DND-41 (cell line): ENCODE measurements at regions not wholly inside any gene's neighbourhood (a gene's known extent, or its start where the extent isn't known, plus 50 kb on each side); places are given as distances from the start of the nearest gene placed in this dataset.

Source experiments
- ATAC-seq: fragments of 200-7000 bp; cut with Tn5 transposase; 3 replicates; pipeline ENCODE4 v1.9.1; 2021; ENCODE audit warnings: low read depth; ENCODE audit not compliant: insufficient read depth
- DNase-seq: peaks from one replicate; pipeline ENCODE4 v3.0.0-alpha.2; 2020
- H2AFZ ChIP-seq: 2 replicates; pipeline ENCODE4 v1.6.0; 2012; ENCODE audit warnings: low read depth, low read length
- H3K27ac ChIP-seq: 2 replicates; pipeline ENCODE4 v1.5.1; 2012; ENCODE audit warnings: low read length, inconsistent platforms
- H3K27me3 ChIP-seq: fragments of 200-600 bp; sonication (generic); 2 replicates; pipeline ENCODE4 v1.6.0; 2012; ENCODE audit warnings: low read length, mild to moderate bottlenecking, inconsistent platforms; ENCODE audit not compliant: insufficient read depth, poor library complexity
- H3K36me3 ChIP-seq: 2 replicates; pipeline ENCODE4 v1.5.1; 2012; ENCODE audit warnings: low read length, inconsistent platforms; ENCODE audit not compliant: insufficient read depth
- H3K4me1 ChIP-seq: 2 replicates; pipeline ENCODE4 v1.5.1; 2012; ENCODE audit warnings: mild to moderate bottlenecking, low read length; ENCODE audit not compliant: insufficient read depth
- H3K4me2 ChIP-seq: 2 replicates; pipeline ENCODE4 v1.6.0; 2012; ENCODE audit warnings: mild to moderate bottlenecking, moderate library complexity, low read length, inconsistent platforms; ENCODE audit not compliant: insufficient read depth
- H3K4me3 ChIP-seq, 2 experiments: fragments of 200-600 bp in 1 of 2; shearing (Covaris generic) in 1 of 2; 2 replicates each; pipeline ENCODE4 v1.5.1; 2012 to 2016; ENCODE audit warnings: inconsistent platforms in 2 of 2, low read length in 2 of 2, mild to moderate bottlenecking in 2 of 2, low read depth in 1 of 2, moderate library complexity in 1 of 2
- H3K79me2 ChIP-seq: 2 replicates; pipeline ENCODE4 v1.6.0; 2012; ENCODE audit warnings: low read length, inconsistent platforms; ENCODE audit not compliant: insufficient read depth
- H3K9ac ChIP-seq: 2 replicates; pipeline ENCODE4 v1.6.0; 2012; ENCODE audit warnings: low read depth, mild to moderate bottlenecking, inconsistent platforms, low read length, moderate library complexity
- H3K9me3 ChIP-seq: 2 replicates; pipeline ENCODE4 v1.5.1; 2012; ENCODE audit warnings: low read length, moderate library complexity, mild to moderate bottlenecking, inconsistent platforms; ENCODE audit not compliant: insufficient read depth, severe bottlenecking
- H4K20me1 ChIP-seq: 2 replicates; pipeline ENCODE4 v1.6.0; 2012; ENCODE audit warnings: low read length; ENCODE audit not compliant: insufficient read depth
- EZH2 ChIP-seq: IDR thresholded peaks from 3 replicates; pipeline ENCODE4 v1.6.1; 2012; ENCODE audit warnings: borderline replicate concordance, low read depth, mild to moderate bottlenecking, moderate library complexity, low read length, inconsistent platforms; ENCODE audit not compliant: severe bottlenecking
- TF ChIP-seq, protein P1 (sequence below): IDR thresholded peaks from 2 replicates; pipeline ENCODE4 v1.5.1; 2012; ENCODE audit warnings: borderline replicate concordance, low read length, moderate library complexity, mild to moderate bottlenecking; ENCODE audit not compliant: poor library complexity, severe bottlenecking; ENCODE audit errors: extremely low read depth

DNA sequence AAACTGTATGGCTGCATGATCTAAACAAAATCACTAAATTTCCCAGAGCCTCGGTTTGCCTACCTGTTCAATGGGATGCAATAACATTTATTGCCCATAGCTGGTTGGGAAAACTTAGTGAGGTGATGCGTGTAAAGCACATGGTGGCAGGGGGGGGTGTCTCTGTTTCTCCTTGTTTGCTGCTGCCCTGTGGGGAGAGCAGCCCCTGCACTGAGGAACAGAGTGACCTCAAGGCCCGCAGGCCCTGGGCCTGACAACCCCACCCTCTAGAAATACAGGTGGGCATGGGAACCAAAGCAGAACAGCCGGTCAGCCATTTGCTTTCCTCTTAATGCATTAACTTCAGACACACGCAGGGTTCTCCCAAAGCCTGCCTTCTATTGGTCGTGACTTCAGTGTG, 55.1 kb upstream of the SLC66A3 start:
- peaks cover 6% of the 10 kb centered on the region for H3K27me3 ChIP-seq
- H2AFZ ChIP-seq: no peak overlapping the region
- no peaks in the 10 kb centered on the region for H3K4me1 ChIP-seq
- DNase-seq: no peak
- TF ChIP-seq, protein P1, sequence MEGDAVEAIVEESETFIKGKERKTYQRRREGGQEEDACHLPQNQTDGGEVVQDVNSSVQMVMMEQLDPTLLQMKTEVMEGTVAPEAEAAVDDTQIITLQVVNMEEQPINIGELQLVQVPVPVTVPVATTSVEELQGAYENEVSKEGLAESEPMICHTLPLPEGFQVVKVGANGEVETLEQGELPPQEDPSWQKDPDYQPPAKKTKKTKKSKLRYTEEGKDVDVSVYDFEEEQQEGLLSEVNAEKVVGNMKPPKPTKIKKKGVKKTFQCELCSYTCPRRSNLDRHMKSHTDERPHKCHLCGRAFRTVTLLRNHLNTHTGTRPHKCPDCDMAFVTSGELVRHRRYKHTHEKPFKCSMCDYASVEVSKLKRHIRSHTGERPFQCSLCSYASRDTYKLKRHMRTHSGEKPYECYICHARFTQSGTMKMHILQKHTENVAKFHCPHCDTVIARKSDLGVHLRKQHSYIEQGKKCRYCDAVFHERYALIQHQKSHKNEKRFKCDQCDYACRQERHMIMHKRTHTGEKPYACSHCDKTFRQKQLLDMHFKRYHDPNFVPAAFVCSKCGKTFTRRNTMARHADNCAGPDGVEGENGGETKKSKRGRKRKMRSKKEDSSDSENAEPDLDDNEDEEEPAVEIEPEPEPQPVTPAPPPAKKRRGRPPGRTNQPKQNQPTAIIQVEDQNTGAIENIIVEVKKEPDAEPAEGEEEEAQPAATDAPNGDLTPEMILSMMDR: no peak
- TF ChIP-seq EZH2: no peak
- H3K4me2 ChIP-seq: no peak overlapping the region
- H3K36me3 ChIP-seq: no peaks in the 10 kb centered on the region
- H3K79me2 ChIP-seq: no peaks in the 10 kb centered on the region
- no peaks in the 10 kb centered on the region for H4K20me1 ChIP-seq
- no peak overlapping the region for H3K4me3 ChIP-seq
- no peak overlapping the region for H3K9ac ChIP-seq
- no peak overlapping the region for H3K27ac ChIP-seq
- no peaks in the 10 kb centered on the region for H3K9me3 ChIP-seq
- no peak for ATAC-seq

DNA sequence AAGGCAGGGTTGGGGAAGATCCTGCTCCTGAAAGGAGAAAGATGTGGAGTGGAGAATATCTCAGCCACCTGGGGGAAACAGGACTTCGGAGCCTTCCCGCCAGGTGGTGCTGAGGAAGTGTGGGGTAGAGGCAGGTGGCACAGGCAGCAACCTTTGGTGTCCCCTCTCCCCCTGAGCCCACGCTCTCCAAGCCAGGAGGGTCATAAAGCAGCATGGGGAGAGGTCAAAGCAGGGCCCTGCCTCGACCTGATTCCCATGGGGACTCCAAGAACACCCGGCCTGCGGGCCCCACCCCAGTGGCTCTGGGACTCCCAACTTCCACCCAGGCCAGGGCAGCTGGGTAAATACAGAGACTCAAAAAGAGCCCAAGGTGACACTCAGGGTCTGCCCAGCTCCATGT, 54.3 kb upstream of the SLC66A3 start:
- Histone ChIP-seq H3K36me3 (no peaks in the 10 kb centered on the region), H3K4me1 (no peaks in the 10 kb centered on the region), H3K9ac (no peak overlapping the region), H2AFZ (no peak overlapping the region), H3K79me2 (no peaks in the 10 kb centered on the region), H3K4me2 (no peak overlapping the region), H3K27me3 (peaks cover 6% of the 10 kb centered on the region), H3K9me3 (no peaks in the 10 kb centered on the region), H3K27ac (no peak overlapping the region), H4K20me1 (no peaks in the 10 kb centered on the region), H3K4me3 (no peak overlapping the region)
- TF ChIP-seq, protein P1: no peak
- no peak for TF ChIP-seq EZH2
- DNase-seq (no peak), ATAC-seq (no peak)

DNA sequence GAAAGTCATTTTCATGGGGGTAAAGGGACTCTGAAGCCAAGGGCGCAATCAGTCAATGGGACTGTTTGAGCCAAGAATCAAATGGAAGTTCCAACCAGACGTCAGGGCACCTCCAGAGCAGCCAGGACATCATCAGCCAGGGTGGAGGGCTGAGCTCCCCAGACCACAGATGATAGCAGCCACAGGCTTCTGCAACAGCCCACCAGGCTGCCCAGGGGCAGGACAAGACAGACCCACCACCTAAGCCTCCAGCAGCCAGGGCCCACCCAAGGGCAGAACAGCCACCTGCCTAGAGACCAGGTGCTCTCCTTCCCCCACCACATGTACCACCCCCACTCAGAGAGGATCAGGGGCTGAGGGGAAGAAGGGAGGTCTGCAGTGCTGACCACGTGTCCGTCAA, 53.8 kb upstream of the SLC66A3 start:
- Histone ChIP-seq H3K36me3 (no peaks in the 10 kb centered on the region), H3K9ac (no peak overlapping the region), H4K20me1 (no peaks in the 10 kb centered on the region), H3K4me2 (no peak overlapping the region), H3K4me1 (no peaks in the 10 kb centered on the region), H3K27me3 (peaks cover 6% of the 10 kb centered on the region), H2AFZ (no peak overlapping the region), H3K9me3 (no peaks in the 10 kb centered on the region), H3K27ac (no peak overlapping the region), H3K4me3 (no peak overlapping the region), H3K79me2 (no peaks in the 10 kb centered on the region)
- TF ChIP-seq, protein P1: no peak
- no peak for TF ChIP-seq EZH2
- ATAC-seq (no peak), DNase-seq (no peak)

DNA sequence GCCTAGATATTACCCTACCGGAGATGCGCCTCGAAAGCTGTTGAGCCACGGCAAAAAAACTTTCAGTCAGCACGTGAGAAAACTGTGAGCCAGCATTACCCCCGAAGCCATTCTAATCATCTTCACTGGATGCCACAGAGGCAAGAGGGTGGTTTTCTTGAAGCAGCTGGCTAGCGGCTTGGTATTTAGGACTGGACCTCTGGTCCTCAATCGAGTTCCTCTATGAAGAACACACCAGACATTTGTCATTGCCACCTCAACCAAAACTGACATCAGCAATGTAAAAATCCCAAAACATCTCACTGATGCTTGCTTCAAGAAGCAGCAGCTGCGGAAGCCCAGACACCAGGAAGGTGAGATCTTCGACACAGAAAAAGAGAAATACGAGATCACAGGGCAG, 52.8 kb upstream of the SLC66A3 start:
- H3K27ac ChIP-seq: no peak overlapping the region
- H2AFZ ChIP-seq: no peak overlapping the region
- H3K4me2 ChIP-seq: no peak overlapping the region
- DNase-seq (no peak), ATAC-seq (no peak)
- H3K79me2 ChIP-seq: no peaks in the 10 kb centered on the region
- H3K4me3 ChIP-seq: no peak overlapping the region
- H3K4me1 ChIP-seq: no peaks in the 10 kb centered on the region
- H4K20me1 ChIP-seq: no peaks in the 10 kb centered on the region
- H3K9me3 ChIP-seq: no peaks in the 10 kb centered on the region
- TF ChIP-seq, protein P1: no peak
- no peak for TF ChIP-seq EZH2
- H3K36me3 ChIP-seq: no peaks in the 10 kb centered on the region
- peaks cover 6% of the 10 kb centered on the region for H3K27me3 ChIP-seq
- H3K9ac ChIP-seq: no peak overlapping the region
